ENCODE measurements at regions not wholly inside any gene's neighbourhood (a gene's known extent, or its start where the extent isn't known, plus 50 kb on each side); places are given as distances from the start of the nearest gene placed in this dataset.

GRCh38 chr11:11173316-11174025 is 179.6 kb downstream of the CSNK2A3 start:
- DNase-seq (ENCODE audit: low spot score) = no peak

DNA sequence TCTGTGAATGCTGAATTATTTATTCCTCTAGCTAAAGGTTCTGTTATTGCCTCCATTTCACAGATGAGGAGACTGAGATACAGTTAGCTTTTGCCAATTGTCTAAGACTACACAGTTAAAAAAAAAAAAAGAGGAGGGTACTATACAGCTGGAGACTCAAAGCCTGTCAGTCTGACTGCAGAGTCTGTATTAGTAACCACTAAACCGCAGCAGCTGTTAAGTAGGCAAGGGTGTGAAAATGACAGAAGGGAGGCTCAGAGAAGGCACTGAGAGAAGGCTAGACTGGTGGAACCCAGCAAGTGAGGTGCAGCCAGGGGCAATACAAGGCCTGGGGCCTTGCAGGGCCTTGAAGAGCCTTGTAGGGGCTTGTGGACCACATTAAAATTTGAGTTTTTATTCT is 181.2 kb downstream of the CSNK2A3 start:
- DNase-seq (ENCODE audit: low spot score) = peak; percentile 64

DNA sequence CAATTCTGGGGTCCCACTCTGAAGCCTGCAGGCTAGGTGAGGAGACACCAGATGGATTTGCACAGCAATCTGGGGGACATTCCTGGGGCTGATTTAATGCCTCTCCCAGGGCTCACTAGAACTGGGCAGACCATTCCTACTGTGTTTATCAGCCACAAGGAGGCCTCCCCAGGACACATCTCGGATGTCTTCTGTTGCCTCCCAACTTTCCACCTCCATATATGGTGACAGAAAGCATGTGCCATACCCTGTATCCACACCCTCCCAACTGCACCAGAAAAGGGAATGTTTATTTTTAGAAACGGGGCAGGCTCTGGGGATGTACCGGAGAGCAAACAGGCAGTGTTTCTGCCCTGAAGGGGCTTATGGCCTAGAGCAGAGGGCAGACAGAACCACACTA is 181.8 kb downstream of the CSNK2A3 start:
- no peak for DNase-seq (ENCODE audit: low spot score)

DNA sequence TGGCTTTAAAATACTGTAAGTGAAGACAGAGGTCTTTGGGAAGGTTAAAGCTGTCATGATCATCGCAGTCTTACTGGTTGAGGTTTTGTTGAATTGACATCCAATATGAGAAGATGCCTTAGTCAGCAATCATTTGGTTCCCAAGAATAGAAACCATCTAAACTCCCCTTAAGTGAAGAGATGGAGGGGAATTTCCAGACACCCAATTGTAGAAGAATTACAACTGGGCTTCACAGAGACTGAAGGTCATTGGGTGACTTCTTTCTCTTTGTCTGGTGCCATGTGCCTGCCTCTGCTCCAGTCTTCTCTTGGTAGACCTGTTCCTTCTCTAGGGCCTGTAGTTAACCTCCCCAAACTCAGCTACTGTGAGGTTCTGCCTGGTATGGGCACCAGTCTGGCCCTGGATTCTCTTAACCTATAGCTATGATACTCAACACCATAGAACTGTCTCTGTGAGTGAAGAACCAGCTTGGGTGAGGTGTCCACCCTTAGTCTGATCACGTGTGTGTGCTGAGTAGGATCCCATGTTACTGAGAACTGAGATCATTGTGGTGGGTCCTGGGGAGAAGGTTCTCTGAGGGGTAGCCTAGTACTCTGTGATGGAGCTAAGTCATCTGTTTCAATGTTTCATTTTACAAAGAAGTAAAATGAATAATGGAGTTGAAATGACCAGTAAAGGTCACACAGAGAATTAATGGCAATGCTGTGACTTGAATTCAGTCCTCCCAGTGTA is 182.5 kb downstream of the CSNK2A3 start:
- no peak for DNase-seq (ENCODE audit: low spot score)

- DNase-seq (ENCODE audit: low spot score) = no peak
These were observed 183.2 kb downstream of the CSNK2A3 start for GRCh38 chr11:11169715-11170351.

DNA sequence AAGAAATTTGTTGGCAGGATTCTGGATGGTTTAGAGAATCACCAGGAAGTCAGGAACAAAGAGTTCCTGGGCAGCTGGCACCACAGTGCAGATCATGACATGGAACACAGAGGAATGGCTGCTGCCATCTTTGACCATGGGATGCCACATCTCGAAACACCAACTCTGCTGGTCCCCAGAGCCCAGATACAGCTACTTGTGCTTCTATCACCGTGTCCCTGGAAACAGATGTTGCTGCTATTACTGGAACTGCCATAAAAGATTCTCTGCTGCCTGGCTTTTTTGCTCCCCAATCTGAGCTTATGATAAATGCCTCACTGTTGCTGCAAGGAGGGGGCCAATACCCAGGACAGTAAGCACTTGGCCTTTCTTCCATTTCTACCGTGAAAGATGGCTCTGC is 185.2 kb downstream of the CSNK2A3 start:
- no peak for DNase-seq (ENCODE audit: low spot score)

GRCh38 chr11:11164334-11164690 is 188.7 kb downstream of the CSNK2A3 start:
- no peak for DNase-seq (ENCODE audit: low spot score)

DNA sequence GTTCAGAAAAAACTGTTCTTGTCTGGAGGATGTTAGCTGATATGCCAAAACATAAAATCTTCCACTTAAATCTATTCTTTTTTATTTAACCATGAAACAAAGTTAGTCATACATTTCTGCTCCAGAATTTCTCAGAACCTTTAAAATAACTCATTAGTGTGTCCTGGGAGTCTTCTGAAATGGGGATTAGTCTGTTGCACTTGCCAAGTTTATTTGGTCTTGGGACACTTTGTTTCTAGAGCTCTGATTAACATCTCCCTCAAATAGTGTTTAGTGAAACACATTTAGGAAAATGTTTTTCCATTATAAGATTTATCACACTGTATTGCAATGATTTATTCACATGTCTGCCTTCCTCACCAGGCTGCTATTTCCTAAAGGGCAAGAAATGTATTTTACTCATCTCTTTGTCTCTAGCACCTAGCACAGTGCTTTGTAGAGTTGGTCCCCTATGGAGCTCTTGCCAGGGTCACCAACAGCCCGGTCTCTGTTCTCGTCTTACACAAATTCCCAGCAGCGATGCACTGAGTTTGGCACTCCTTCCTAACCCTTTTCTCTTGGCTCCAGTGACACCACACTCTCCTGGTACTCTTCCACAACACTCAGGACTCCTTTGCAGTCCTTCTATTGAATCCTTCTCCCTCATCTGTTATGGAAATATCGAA is 189.2 kb downstream of the CSNK2A3 start:
- no peak for DNase-seq (ENCODE audit: low spot score)

- DNase-seq (ENCODE audit: low spot score) = no peak
These were observed 189.8 kb downstream of the CSNK2A3 start for GRCh38 chr11:11163236-11163635.

DNA sequence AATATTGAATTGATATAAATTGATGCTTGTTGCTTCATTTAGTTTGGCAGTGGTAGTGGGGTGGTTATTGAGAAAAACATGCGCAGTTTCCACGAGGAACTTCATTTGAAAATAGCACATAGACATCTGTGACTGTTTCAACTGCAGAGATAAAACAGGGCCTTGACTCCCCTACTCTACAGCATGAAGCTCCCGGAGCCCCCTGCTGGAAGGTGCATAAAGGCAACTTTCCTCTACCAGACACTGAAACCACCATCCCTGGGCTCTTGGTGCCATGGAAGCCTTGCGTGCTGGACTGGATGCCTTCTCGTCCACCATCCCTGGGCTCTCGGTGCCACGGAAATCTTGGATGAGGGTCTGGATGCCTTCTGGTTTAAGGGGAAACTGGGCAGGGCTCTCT is 195.9 kb downstream of the CSNK2A3 start:
- peak; percentile 60 for DNase-seq (ENCODE audit: low spot score)

- peak; percentile 66 for DNase-seq (ENCODE audit: low spot score)
These were observed 196.9 kb downstream of the CSNK2A3 start for GRCh38 chr11:11155962-11156815.

GRCh38 chr11:11152877-11153276 is 200.2 kb downstream of the CSNK2A3 start:
- no peak for DNase-seq (ENCODE audit: low spot score)

GRCh38 chr11:11149671-11150459 is 203.2 kb downstream of the CSNK2A3 start:
- peak; percentile 73 for DNase-seq (ENCODE audit: low spot score)

DNA sequence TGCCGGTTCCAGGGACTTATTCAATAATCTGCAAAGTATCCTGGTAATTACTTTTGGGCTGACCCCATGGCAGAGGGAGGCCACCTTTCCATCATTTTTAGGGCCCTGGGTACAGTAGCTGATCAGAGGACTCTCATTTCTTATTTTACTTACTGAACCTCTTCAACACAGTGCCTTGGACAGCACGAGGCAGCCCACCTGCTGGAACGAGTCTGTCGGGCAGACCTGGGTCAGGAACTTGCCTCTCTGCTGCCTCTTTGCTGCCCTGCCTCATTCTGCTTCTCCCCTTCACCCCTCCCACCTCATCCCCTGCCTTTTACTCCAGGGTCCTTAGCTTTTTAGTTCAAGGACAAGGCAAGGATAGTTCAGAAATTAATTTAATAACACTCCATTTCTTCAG is 204.5 kb downstream of the CSNK2A3 start:
- DNase-seq (ENCODE audit: low spot score) = no peak

GRCh38 chr11:11148104-11148509 is 204.9 kb downstream of the CSNK2A3 start:
- DNase-seq (ENCODE audit: low spot score) = peak; percentile 45

DNA sequence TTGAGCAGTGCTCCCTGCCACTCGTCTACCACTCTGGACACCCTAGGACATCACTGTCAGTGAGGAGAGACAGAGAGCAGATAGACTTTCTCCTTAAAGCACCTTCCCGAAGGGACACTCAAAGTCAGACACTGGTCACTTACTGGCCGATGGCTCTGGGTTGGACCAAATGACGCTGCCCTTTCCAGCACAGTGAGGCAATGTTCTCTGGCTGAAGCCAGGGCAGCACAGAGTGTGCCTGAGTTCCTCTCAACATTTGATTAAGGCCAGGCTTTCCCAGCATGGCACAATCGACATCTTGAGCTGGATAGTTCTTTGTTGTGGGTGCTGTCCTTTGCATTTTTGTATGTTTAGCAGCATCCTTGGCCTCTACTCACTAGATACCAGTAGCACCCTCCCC is 206.2 kb downstream of the CSNK2A3 start:
- no peak for DNase-seq (ENCODE audit: low spot score)

DNA sequence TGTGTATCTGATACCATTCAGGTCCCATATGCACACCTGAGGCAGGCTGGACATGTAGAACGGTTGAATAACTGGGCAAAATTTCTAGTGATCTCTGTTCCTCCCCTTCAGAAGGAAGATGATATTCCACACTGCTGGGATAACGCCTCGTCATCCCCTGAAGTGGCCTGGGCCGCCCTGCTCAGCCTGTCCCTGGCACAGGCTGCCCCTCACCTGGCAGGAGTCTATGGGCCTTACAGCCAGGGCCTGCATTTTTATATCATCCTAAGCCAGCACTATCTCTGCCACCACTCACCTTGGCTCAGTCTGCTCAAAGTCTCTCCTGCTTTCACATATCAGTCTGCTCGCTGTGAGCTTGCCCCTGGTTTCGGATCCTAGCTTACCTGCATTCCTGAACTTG is 209.2 kb downstream of the CSNK2A3 start:
- DNase-seq (ENCODE audit: low spot score) = no peak

GRCh38 chr11:11142430-11142829 is 210.6 kb downstream of the CSNK2A3 start:
- no peak for DNase-seq (ENCODE audit: low spot score)

DNA sequence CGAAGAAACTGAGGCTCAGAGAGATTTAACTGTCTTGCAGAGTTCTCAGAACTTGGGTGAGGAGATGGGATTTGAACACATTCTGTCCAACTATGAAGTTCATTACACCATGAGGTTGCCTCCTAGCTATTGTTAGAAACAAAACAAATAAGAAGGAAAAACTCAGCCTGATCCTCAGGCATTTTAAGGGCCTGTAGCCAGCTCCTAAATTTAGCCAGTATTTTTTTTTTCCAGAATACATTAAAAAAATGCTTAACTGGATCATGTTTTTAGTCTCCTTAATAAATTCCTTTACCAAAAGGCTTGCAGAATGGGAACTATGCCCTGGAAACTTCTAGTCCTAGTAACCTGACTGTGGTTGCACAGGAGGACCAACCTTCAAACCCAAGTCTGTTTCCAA is 212.0 kb downstream of the CSNK2A3 start:
- no peak for DNase-seq (ENCODE audit: low spot score)

DNA sequence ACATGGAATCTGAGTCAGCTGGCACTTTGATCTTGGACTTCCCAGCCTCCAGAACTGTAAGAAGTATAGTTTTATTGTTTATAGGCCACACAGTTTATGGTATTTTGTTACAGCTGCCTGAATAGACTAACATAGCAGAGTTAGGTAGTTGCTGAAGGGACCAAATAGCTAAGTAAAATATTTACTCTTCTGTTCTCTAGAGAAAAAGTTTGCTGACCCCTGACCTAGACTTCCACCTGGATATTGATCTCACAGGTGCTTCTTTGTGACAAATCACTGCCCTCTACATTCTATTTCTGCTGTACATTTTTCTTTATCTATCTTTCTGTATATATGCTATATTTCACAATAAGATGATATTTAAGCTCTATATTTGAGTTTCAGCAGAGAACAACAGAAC is 212.5 kb downstream of the CSNK2A3 start:
- DNase-seq (ENCODE audit: low spot score) = no peak

DNA sequence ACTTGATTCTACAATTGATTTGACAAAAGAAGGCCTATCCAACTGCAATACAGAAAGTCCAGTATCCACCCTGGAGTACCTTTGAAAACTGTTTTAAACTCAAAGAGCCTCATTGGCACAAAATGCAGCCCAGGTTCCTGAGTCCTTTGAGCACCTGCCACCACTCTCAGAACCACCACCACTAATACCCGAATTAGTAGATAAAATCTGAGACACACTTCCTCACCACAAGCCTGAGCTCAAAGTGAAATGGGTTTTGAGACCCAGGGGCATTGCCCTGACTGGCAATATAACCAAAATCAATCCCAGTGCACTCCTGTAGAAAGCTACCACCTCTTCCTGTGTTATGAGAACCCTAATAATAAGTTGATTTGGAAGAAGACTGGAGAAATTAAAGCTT is 215.7 kb downstream of the CSNK2A3 start:
- peak; percentile 22 for DNase-seq (ENCODE audit: low spot score)

Data from CD4-positive, alpha-beta T cell treated with Interleukin-15 for 4 hours (primary cell).